Effector memory CD4-positive, alpha-beta T cell (primary cell): ENCODE measurements at regions not wholly inside any gene's neighbourhood (a gene's known extent, or its start where the extent isn't known, plus 50 kb on each side); places are given as distances from the start of the nearest gene placed in this dataset.
"Not testable (repeated sequence)": the region's sequence is repeated elsewhere in the genome, so short reads cannot be mapped to it uniquely, and the experiment has no call there.

Experiments used
- DNase-seq, 3 donors: peaks; one replicate each; pipeline ENCODE4 v3.0.0-alpha.2; 2020
- H3K27ac ChIP-seq: 2 replicates; pipeline ENCODE4 v1.7.0; 2013; ENCODE audit warnings: mild to moderate bottlenecking, low read length, moderate library complexity; ENCODE audit not compliant: insufficient read depth, poor library complexity, severe bottlenecking
- H3K27me3 ChIP-seq: replicated peaks from 2 replicates; pipeline ENCODE4 v1.7.0; 2013; ENCODE audit warnings: mild to moderate bottlenecking, low read length; ENCODE audit not compliant: insufficient read depth, control insufficient read depth, poor library complexity, severe bottlenecking
- H3K36me3 ChIP-seq: 2 replicates; pipeline ENCODE4 v1.7.0; 2013; ENCODE audit warnings: mild to moderate bottlenecking, low read length, moderate library complexity; ENCODE audit not compliant: control insufficient read depth, insufficient read depth
- H3K4me1 ChIP-seq: 2 replicates; pipeline ENCODE4 v1.7.0; 2013; ENCODE audit warnings: low read length, mild to moderate bottlenecking; ENCODE audit not compliant: control insufficient read depth, insufficient read depth, poor library complexity, severe bottlenecking
- H3K4me3 ChIP-seq: 2 replicates; pipeline ENCODE4 v1.7.0; 2013; ENCODE audit warnings: low read length, low read depth, mild to moderate bottlenecking; ENCODE audit not compliant: insufficient read depth, poor library complexity, severe bottlenecking
- H3K9me3 ChIP-seq: 2 replicates; pipeline ENCODE4 v1.7.0; 2013; ENCODE audit warnings: mild to moderate bottlenecking, low read length, moderate library complexity; ENCODE audit not compliant: control insufficient read depth

DNA sequence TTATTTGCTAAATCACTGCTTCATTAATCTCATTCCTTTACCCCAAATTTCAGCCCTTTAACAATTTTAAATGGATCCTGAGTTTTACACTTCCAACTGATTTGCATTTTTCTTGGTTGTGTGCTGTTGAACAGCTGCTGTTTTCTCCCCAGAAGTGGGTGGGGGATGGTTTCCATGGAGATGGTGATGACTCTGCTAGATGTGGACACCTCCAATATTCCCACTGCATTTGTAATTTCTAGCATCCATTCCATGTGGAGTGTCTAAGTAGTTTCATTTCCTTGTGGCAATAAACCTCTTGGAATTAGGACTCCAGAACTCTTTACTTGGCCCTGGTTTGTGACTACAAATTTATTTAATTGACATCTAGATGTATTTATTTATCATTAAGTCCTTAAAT is 330.4 kb downstream of the GBA3 start:
- Histone ChIP-seq H3K27me3 (no peaks in the 10 kb centered on the region), H3K4me3 (no peak overlapping the region), H3K4me1 (no peaks in the 10 kb centered on the region), H3K27ac (no peak overlapping the region), H3K36me3 (no peaks in the 10 kb centered on the region), H3K9me3 (no peaks in the 10 kb centered on the region)
- DNase-seq = no peak

DNA sequence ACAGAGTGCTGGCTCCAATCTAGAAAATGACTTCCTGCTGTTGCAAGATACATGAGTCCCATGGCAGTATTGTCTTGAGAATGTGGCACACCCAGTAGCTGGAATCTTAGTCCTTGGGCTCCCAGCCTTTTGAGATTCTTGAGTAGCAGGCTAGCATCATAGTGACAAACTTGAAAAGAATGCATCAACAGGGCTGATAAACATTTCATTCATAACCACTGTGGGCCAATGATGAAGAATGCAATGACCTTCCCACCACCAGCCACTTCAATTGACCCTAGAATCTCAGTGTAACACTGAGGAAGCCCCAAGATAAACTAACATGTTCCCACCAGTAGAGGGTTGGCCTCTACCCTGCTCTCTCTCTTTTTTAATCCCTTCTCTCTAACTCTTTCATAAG is 329.3 kb downstream of the GBA3 start:
- H3K27ac ChIP-seq = no peak overlapping the region
- DNase-seq = no peak

DNA sequence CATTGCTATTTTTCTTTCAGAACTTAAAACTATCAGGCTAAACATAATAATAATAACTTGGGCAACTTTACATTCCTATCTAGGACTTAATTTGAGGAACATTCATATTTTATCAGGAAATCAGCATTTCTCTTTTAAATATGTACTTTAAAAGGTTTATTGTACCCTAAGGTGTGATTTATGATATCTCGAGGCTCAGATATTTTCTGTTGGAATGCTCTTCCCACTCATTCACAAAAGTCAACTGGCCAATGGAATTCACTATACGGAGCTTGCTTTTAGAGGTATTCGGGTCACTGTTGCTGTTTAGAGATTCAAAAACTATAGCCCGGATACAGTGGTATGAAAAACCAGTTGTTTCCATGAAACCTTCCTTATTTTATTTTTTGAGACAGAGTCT is 328.3 kb downstream of the GBA3 start:
- Histone ChIP-seq H3K9me3 (no peaks in the 10 kb centered on the region), H3K4me1 (no peaks in the 10 kb centered on the region), H3K27ac (no peak overlapping the region), H3K27me3 (no peaks in the 10 kb centered on the region), H3K4me3 (no peak overlapping the region), H3K36me3 (no peaks in the 10 kb centered on the region)
- no peak for DNase-seq

More for the DNA sequence above, 329.3 kb downstream of the GBA3 start:
- Histone ChIP-seq H3K4me3 (no peak overlapping the region), H3K27me3 (no peaks in the 10 kb centered on the region), H3K36me3 (no peaks in the 10 kb centered on the region), H3K4me1 (no peaks in the 10 kb centered on the region), H3K9me3 (no peaks in the 10 kb centered on the region)

DNA sequence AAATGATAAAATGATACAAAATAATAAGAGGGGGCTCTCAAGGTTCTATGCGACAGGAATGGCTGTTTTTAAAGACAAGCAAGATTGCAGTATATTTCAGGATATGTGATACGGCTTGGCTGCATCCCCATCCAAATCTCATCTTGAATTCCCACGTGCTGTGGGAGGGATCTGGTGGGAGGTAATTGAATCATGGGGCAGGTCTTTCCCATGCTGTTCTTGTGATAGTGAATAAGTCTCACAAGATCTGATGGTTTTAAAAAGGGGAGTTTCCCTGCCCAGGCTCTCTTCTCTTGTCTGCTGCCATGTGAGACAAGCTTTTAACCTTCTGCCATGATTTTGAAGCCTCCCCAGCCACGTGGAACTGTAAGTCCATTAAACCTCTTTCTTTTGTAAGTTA is 327.7 kb downstream of the GBA3 start:
- H3K9me3 ChIP-seq, H3K27me3 ChIP-seq, DNase-seq, H3K4me3 ChIP-seq, H3K36me3 ChIP-seq, H3K27ac ChIP-seq, H3K4me1 ChIP-seq: not testable (repeated sequence)

DNA sequence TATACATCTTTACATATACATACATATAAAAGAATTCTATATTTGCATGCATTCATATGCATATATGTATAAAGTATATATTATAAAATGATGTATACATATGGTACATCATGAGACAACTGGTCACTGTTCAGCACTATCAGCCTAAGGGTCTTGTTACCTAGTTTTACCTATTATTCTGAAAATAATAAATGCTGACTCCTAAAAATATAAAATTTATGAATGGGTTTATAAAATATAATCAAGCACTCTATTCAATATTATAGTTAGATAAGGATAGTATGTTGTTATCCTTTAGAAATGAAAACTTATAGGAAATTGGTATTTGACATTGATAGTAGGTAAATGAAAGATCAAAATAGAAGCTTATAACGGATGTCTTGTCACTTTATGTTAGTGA is 324.2 kb downstream of the GBA3 start:
- H3K27me3 ChIP-seq = no peaks in the 10 kb centered on the region
- H3K36me3 ChIP-seq = no peaks in the 10 kb centered on the region
- H3K9me3 ChIP-seq = no peaks in the 10 kb centered on the region
- no peaks in the 10 kb centered on the region for H3K4me1 ChIP-seq
- H3K27ac ChIP-seq = no peak overlapping the region
- no peak for DNase-seq
- no peak overlapping the region for H3K4me3 ChIP-seq

DNA sequence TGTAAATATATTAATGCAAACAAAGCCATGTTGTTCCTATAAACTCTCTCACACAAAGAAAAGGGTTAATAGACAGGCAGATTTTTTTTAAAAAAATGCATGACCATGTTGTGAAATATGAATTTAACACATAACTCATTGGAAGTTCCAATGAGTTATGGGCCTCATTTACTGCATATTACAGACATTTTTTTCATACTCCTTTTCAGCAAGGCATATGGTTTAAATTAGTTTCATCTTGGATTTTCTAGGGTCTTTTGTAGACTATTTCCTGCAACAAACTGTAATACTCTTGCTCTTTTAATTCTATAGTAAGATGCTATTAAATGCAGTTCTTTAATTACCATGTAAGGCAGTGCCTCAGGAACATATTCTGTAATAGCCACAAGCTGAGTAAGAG is 323.1 kb downstream of the GBA3 start:
- no peak overlapping the region for H3K4me3 ChIP-seq
- H3K4me1 ChIP-seq = no peaks in the 10 kb centered on the region
- DNase-seq = no peak
- H3K36me3 ChIP-seq = no peaks in the 10 kb centered on the region
- no peaks in the 10 kb centered on the region for H3K9me3 ChIP-seq
- H3K27ac ChIP-seq = no peak overlapping the region
- H3K27me3 ChIP-seq = no peaks in the 10 kb centered on the region

DNA sequence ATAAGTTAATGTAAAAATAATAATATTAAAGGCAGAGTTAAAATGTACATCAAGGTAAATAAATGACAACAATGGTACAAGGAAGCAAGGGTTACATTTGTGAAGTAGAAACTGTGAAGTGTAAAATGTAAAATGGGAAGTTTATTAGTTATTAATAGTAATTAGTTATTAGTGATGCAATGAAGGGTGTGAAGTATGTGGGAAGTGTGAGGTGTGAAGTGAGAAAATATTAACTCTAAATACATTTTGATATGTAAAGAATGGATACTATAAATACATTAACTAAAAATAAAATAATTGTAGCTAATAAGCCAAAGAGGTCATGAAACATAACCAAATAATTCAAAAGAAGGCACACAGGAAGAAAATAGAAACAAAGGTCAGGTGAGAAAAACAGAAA is 316.4 kb downstream of the GBA3 start:
- no peaks in the 10 kb centered on the region for H3K4me1 ChIP-seq
- no peak for DNase-seq
- no peaks in the 10 kb centered on the region for H3K9me3 ChIP-seq
- H3K27me3 ChIP-seq = no peaks in the 10 kb centered on the region
- H3K27ac ChIP-seq = no peak overlapping the region
- no peak overlapping the region for H3K4me3 ChIP-seq
- no peaks in the 10 kb centered on the region for H3K36me3 ChIP-seq

DNA sequence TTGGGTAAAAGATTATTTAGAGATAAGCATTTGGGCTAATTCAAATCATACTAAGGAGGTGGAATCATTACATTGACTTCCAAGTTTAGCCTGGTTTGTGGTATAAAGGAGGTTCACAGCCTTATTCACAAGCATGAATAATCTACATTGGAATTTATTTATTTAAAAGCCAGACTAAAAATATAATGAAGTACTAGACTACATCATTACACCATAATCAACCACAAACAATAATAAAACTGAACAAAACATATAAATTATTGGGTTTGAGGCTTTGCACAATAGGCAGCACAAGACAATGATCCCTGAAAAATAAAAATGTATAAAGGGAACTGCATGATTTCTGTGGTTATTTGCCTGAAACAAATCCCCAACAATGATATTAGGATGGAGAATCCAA is 314.0 kb downstream of the GBA3 start:
- Histone ChIP-seq H3K4me1 (no peaks in the 10 kb centered on the region), H3K9me3 (no peaks in the 10 kb centered on the region), H3K36me3 (no peaks in the 10 kb centered on the region), H3K27ac (no peak overlapping the region), H3K27me3 (no peaks in the 10 kb centered on the region), H3K4me3 (no peak overlapping the region)
- no peak for DNase-seq

DNA sequence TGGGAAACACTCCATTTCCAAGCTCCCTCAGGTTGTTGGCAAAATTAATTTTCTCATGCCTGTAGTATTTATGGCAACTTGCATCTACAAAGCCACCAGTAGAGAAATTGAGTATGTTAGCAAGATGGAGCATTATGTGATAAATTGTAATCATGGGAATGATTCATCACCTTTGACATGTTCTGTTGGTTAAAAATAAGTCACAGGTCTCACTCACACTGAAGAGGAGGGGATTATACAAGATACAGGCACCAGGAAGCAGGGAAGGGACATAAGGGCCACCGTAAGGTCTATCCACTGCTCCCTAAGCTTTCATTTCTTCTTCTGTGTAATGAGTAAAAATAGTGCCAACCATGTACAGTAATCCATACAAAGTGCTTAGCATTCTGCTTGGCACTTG is 313.0 kb downstream of the GBA3 start:
- H3K4me1 ChIP-seq = no peaks in the 10 kb centered on the region

DNA sequence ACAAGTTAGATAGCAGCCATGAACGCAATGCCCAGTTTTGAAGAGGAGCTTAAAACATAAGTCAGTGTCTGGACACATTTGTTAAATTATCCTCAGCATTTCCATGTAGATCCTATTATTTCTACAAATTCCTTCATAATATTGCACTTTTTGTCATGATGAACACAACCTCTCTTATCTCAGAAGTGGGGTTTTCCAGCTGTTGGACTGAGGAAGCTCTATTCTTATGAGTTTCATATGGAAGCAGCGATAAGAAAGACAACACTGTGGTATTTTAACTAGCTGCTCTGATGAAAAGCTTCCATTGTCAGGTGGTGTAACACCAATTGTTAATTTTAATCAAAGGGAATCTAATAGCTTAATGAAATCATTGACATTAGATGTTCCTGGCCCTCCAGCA is 308.7 kb downstream of the GBA3 start:
- Histone ChIP-seq H3K36me3 (no peaks in the 10 kb centered on the region), H3K27me3 (no peaks in the 10 kb centered on the region), H3K9me3 (no peaks in the 10 kb centered on the region), H3K27ac (no peak overlapping the region), H3K4me3 (no peak overlapping the region), H3K4me1 (no peaks in the 10 kb centered on the region)
- no peak for DNase-seq

More for the DNA sequence above, 313.0 kb downstream of the GBA3 start:
- no peak for DNase-seq
- H3K4me3 ChIP-seq = no peak overlapping the region
- no peak overlapping the region for H3K27ac ChIP-seq
- no peaks in the 10 kb centered on the region for H3K9me3 ChIP-seq
- H3K36me3 ChIP-seq = no peaks in the 10 kb centered on the region
- no peaks in the 10 kb centered on the region for H3K27me3 ChIP-seq

DNA sequence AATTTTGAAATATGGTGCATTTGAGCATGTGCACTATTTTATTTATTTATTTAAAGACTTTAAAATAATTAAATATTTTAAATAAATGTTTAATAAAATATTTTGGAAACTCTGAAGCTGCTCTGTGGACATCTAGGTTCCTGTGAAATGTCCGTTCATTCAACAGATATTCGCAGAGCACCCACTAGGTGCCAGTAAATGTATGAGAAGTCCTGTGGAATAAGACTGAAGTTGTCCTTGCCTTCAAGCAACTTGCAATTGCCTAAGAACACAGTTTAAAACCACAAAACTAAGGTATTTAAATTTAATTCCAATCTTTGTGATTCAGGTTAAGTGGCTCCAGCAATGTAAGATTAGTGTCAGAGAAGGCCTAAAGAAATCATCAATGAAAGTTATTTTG is 306.7 kb downstream of the GBA3 start:
- DNase-seq = no peak
- Histone ChIP-seq H3K9me3 (no peaks in the 10 kb centered on the region), H3K4me1 (no peaks in the 10 kb centered on the region), H3K4me3 (no peak overlapping the region), H3K27me3 (no peaks in the 10 kb centered on the region), H3K36me3 (no peaks in the 10 kb centered on the region), H3K27ac (no peak overlapping the region)
